HK-2 (cell line): ENCODE measurements at regions not wholly inside any gene's neighbourhood (a gene's known extent, or its start where the extent isn't known, plus 50 kb on each side); places are given as distances from the start of the nearest gene placed in this dataset.
"Not testable (repeated sequence)": the region's sequence is repeated elsewhere in the genome, so short reads cannot be mapped to it uniquely, and the experiment has no call there.

Experiments used
- DNase-seq: peaks from one replicate; pipeline ENCODE4 v3.0.0-alpha.2; 2018; ENCODE audit not compliant: unreplicated experiment

GRCh38 chr1:172837816-172838679, 179.1 kb downstream of the FASLG start:
- no peak for DNase-seq

DNA sequence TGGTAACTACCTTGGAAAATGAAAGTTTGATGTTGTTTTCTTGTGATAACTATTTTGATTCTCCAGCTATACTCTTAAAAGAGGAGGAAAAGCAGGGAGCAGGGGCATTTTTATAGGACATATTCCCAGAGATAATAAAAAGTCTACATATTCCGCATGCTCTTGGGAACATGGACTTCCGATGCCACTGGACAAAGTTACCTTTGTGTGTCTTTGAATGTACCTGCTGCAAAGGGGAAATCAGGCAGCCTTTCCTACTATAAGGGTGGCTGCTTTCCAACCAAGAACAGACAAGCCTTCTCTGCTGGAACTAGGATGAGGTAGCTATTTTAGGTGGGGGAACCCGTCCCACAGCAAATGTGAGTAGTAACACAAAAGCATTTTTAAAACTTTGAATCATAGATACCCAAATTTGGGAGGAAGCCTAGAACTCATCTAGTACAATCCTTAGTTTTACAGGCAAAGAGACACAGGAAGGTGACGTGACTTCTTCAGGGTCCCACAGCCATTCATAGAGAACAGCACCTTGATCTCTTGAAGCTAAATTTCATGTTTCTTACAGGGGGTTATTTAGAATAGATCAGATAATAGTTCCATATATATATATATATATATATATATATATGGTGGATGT, 179.9 kb downstream of the FASLG start:
- DNase-seq = no peak

DNA sequence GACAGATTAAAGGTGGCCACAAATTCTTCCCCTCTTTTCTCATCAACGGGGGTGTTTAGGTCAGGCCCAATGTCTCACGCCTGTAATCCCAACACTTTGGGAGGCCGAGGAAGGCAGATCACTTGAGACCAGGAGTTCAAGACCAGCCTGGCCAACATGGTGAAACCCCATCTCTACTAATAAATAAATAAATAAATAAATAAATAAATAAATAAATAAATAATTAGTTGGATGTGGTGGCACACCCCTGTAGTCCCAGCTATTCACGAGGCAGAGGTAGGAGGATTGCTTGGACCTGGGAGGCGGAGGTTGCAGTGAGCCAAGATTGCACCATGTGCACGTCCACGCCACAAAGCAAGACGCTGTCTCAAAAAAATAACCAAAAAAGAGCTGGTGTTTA, 180.7 kb downstream of the FASLG start:
- not testable (repeated sequence) for DNase-seq

- no peak for DNase-seq
Measured at GRCh38 chr1:172843444-172843843, 184.5 kb downstream of the FASLG start.

- DNase-seq = no peak
Measured at GRCh38 chr1:172845371-172845770, 186.5 kb downstream of the FASLG start.

GRCh38 chr1:172845865-172846264, 187.0 kb downstream of the FASLG start:
- no peak for DNase-seq

DNA sequence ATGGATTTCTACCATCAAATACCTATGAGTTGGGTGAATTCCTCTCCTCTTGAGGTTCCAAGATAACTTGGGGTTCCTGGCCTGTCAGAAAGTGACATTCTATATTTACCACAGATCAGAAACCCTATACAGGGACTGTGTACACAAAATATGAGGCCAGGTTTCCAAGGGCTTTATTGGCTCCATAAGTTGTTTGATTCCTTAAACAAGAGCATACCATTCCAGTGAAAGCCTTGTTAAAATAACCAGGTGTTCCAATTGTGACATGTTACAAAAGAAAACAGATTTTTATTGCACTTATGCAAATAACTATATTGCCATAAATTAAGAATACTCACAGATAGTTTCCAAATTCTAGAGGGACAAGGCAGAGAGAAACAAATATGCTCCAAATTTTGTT, 188.9 kb downstream of the FASLG start:
- DNase-seq = not testable (repeated sequence)

- DNase-seq = no peak
Measured at GRCh38 chr1:172849653-172850052, 190.8 kb downstream of the FASLG start.

GRCh38 chr1:172851077-172851476, 192.2 kb downstream of the FASLG start:
- no peak for DNase-seq

DNA sequence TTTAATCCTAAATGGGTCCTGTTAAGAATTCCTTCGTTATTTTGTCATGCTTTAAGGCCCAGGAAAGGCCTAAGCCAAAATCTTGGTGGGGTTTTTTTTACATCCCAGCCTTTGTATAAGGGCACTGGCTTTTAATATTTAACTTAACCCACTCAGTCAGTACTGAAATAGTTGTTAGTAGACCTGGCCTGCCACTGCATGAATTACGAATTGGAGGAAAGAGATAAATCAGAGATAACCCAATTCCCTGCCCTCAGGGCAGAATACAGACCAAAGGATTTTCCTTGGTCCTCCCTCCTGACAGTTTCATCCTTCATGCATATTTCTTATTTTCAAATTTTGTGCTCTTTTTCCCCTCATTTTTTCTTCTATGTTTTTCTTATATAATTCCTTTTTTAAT, 193.0 kb downstream of the FASLG start:
- no peak for DNase-seq

- DNase-seq = not testable (repeated sequence)
Measured at GRCh38 chr1:172855983-172856382, 194.8 kb downstream of the TNFSF18 start.

DNA sequence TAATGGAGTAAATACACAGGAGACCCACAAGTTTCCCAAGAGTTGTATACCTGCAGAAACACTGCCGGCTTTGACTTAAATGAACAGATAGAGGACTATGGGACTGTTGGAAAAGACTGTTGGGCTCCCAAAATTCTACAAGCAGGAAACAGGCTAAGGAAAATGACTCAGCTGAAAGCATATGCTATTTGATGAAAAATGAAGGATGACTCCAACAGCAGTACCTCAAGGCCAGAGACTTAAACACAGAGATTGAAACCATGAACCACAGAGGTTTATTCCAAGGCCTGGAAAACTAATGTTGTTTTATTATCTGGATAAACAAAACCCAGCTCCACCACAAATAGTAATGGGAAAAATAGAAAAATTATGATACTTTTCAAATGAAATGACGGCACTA, 187.7 kb downstream of the TNFSF18 start:
- no peak for DNase-seq

DNA sequence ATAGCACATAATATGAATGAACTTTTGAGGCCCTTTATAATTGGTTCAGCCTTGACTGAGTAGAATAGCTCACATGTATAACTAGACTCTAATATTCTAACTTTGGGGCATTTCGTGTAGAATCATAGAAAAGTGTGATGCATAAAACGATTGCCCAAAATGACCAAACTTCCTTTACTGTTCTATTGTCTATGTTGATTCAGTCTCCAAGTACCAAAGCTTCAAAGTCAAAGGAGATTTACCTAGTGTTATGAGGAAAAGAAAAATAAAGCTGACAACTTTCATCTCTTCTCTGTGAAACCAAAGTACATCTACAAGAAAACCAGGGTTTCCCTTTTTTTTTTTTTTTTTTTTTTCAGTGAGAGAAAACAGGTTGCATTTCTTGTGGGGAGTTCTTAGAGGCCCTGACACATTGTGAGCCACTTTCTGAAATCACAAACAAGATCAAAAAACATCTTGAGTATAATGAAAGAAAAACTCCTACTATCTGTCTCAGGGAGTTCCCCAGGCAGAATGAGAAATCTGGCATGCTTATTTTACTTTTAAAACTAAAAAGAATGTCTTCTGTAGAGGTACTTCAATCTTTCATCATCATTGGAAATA, 183.4 kb downstream of the TNFSF18 start:
- DNase-seq = no peak

DNA sequence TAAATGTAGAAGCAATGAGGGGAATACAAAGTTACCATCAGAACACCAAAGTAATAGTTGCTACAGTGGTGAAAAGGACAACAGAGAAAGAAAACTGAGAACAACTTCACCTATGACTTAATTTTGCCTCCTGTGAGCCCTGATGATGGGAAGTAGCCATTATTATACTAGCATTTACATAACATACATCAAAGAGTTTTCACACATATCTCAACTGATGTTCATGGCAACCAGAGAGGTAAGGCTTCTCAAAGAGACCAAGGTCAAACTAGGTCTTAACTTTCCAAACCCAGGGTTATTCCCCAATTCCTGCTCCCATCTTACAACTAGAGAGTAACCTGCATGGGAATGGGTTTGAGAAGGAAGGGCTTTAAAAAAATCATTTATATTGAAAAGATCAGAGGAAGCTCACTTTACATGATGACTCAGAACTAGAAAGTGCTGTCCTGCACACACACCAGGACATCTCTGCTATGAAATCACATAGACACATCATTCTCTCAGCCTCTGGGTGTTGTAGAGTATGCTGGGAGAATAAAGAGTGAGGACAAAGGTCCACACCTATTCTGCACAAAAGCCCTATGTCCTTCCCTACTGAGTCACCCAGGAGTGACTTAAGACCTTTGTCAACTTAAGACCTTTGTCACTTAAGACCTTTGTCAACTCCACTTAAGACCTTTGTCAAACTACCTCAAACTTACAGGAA, 179.7 kb downstream of the TNFSF18 start:
- no peak for DNase-seq

DNA sequence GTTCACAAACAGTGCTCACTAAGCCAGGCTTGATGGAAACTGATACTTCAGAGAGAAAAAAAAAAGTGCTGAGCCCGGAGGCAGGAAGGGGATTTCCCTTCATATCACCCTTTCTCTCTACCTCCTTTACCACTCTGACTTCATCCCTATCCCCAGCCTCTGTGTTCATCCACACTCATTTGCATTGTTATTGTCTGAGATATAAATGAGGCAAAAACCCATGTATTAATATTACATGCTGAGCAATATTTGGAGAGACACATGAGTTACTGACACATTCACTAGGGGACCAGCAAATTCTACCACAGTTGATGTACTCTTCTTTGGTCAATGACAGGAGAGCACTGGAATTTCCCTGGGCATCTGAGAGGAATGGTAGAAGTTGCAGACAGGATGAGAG, 175.8 kb downstream of the TNFSF18 start:
- no peak for DNase-seq

- no peak for DNase-seq
Measured at GRCh38 chr1:172875892-172876291, 174.8 kb downstream of the TNFSF18 start.

DNA sequence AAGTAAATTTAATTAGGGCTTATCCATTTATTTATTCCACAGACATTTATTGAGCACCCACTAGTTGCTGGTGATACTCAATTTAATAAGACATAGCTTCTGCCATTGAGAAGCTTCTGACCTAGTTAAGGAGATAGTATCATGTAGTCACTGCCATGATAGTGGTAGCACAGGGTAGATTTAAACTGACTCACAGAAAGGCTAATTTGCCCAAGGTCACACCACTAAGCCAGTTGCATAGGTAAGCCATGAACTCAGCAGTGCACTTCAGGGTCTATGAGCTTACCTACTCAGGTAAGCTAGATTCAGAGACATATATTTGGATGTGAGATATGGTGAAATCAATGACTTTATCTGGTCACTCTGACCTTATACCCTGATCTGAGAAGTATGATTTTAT, 168.4 kb downstream of the TNFSF18 start:
- DNase-seq = no peak

GRCh38 chr1:172882791-172883386, 167.9 kb downstream of the TNFSF18 start:
- DNase-seq = no peak

DNA sequence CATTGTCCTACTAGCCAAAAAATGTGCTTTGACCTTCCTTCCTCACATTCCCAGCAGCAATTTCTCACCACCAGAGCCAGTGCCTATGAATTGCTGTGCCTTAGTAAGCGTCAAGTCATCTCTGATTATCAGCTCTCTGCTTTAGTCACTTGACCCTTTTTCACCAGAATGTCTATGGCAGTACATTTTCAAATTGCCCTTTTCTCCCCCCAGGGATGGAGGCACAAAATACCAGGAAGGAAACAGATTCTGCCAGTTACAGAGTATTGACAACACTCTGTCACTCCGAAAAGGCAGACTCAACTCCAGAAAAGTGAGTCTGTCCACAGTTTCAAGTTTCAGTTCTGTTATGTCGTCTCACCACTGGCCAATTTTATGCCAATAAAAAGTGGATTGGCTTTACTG, 167.4 kb downstream of the TNFSF18 start:
- no peak for DNase-seq

DNA sequence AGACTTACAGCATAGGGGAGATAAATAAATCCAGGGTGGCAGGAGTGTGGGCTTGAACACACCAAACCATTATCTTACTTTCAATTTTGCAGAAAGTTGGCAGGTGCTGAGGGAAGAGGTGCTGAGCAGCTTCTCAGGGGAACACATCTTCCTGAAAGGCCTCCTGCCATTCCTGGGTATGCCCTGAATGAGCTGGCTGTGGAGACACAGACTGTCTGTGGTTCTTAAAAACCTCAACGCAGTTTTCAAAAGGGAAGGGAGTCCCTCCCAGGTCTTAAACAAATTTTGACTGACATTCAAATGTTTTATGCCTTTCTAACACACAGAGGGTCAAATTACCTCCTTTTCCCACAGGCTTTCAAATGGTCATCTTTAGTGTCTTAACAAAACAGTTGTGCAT, 166.9 kb downstream of the TNFSF18 start:
- DNase-seq = no peak

GRCh38 chr1:172885411-172885810, 165.3 kb downstream of the TNFSF18 start:
- no peak for DNase-seq

- DNase-seq = no peak
Measured at GRCh38 chr1:172885971-172886370, 164.8 kb downstream of the TNFSF18 start.
